ENCODE measurements at regions not wholly inside any gene's neighbourhood (a gene's known extent, or its start where the extent isn't known, plus 50 kb on each side); places are given as distances from the start of the nearest gene placed in this dataset.

GRCh38 chr4:17095771-17096170, 197.3 kb upstream of the LDB2 start:
- TF ChIP-seq ZNF274 (IDR thresholded peaks at IDR 0.05; ENCODE audit: low read depth, low read length) (no peak), YY1 (IDR thresholded peaks at IDR 0.05; ENCODE audit: insufficient read depth, insufficient read length) (no peak), SUZ12 (IDR thresholded peaks at IDR 0.05; ENCODE audit: extremely low read depth, insufficient read depth, insufficient read length) (no peak)
